HL-60 (cell line): ENCODE measurements at regions not wholly inside any gene's neighbourhood (a gene's known extent, or its start where the extent isn't known, plus 50 kb on each side); places are given as distances from the start of the nearest gene placed in this dataset.

Source experiments
- CTCF ChIP-seq: IDR thresholded peaks from one replicate; pipeline ENCODE4 v1.5.1; 2011; ENCODE audit warnings: low read length, control low read depth, inconsistent platforms; ENCODE audit not compliant: insufficient read depth
- GABPA ChIP-seq: IDR thresholded peaks from 2 replicates; pipeline ENCODE4 v1.6.1; 2012; ENCODE audit warnings: low read depth
- SPI1 ChIP-seq: IDR thresholded peaks from 2 replicates; pipeline ENCODE4 v1.6.1; 2012; ENCODE audit warnings: low read depth, mild to moderate bottlenecking, borderline replicate concordance

GRCh38 chr7:81648716-81649115 is 121.1 kb downstream of the HGF start:
- TF ChIP-seq SPI1, result no peak
- no peak for TF ChIP-seq CTCF
- no peak for TF ChIP-seq GABPA
